ENCODE measurements at regions not wholly inside any gene's neighbourhood (a gene's known extent, or its start where the extent isn't known, plus 50 kb on each side); places are given as distances from the start of the nearest gene placed in this dataset.

GRCh38 chr4:175431694-175432093 lies 380.4 kb downstream of the GPM6A start:
- POLR2A ChIA-PET: no interaction called here
- no peak for DNase-seq
- CTCF ChIA-PET: no interaction called here
- H3K36me3 Mint-ChIP-seq (ENCODE audit: low read depth): no peaks in the 10 kb centered on the region
- no peak for ATAC-seq
- no peak overlapping the region for H3K27ac Mint-ChIP-seq
- H3K4me3 Mint-ChIP-seq: no peak overlapping the region
- H3K27me3 Mint-ChIP-seq (ENCODE audit: low read depth): no peaks in the 10 kb centered on the region
- H3K4me1 Mint-ChIP-seq (ENCODE audit: low read depth): no peaks in the 10 kb centered on the region
- H3K9me3 Mint-ChIP-seq (ENCODE audit: insufficient read depth): no peaks in the 10 kb centered on the region

GRCh38 chr4:175435381-175435783 lies 376.7 kb downstream of the GPM6A start:
- Mint-ChIP-seq H3K27me3 (ENCODE audit: low read depth) (no peaks in the 10 kb centered on the region), H3K4me3 (no peak overlapping the region), H3K36me3 (ENCODE audit: low read depth) (no peaks in the 10 kb centered on the region), H3K9me3 (ENCODE audit: insufficient read depth) (no peaks in the 10 kb centered on the region), H3K27ac (no peak overlapping the region), H3K4me1 (ENCODE audit: low read depth) (no peaks in the 10 kb centered on the region)
- ATAC-seq (no peak), DNase-seq (no peak)
- POLR2A ChIA-PET: no interaction called here
- CTCF ChIA-PET: no interaction called here

GRCh38 chr4:175436196-175436595 lies 375.9 kb downstream of the GPM6A start:
- no peak for ATAC-seq
- Mint-ChIP-seq H3K36me3 (ENCODE audit: low read depth) (no peaks in the 10 kb centered on the region), H3K4me1 (ENCODE audit: low read depth) (no peaks in the 10 kb centered on the region), H3K27me3 (ENCODE audit: low read depth) (no peaks in the 10 kb centered on the region), H3K9me3 (ENCODE audit: insufficient read depth) (no peaks in the 10 kb centered on the region), H3K27ac (no peak overlapping the region), H3K4me3 (no peak overlapping the region)
- ChIA-PET CTCF (no interaction called here), POLR2A (no interaction called here)
- DNase-seq: no peak

GRCh38 chr4:175440786-175441185 lies 371.3 kb downstream of the GPM6A start:
- no peak overlapping the region for H3K4me3 Mint-ChIP-seq
- no peaks in the 10 kb centered on the region for H3K36me3 Mint-ChIP-seq (ENCODE audit: low read depth)
- no peaks in the 10 kb centered on the region for H3K9me3 Mint-ChIP-seq (ENCODE audit: insufficient read depth)
- H3K27ac Mint-ChIP-seq: no peak overlapping the region
- ChIA-PET CTCF (no interaction called here), POLR2A (no interaction called here)
- H3K27me3 Mint-ChIP-seq (ENCODE audit: low read depth): no peaks in the 10 kb centered on the region
- no peak for DNase-seq
- H3K4me1 Mint-ChIP-seq (ENCODE audit: low read depth): no peaks in the 10 kb centered on the region
- no peak for ATAC-seq

GRCh38 chr4:175441256-175441655 lies 370.8 kb downstream of the GPM6A start:
- DNase-seq (no peak), ATAC-seq (no peak)
- Mint-ChIP-seq H3K9me3 (ENCODE audit: insufficient read depth) (no peaks in the 10 kb centered on the region), H3K36me3 (ENCODE audit: low read depth) (no peaks in the 10 kb centered on the region), H3K4me1 (ENCODE audit: low read depth) (no peaks in the 10 kb centered on the region), H3K27me3 (ENCODE audit: low read depth) (no peaks in the 10 kb centered on the region), H3K4me3 (no peak overlapping the region), H3K27ac (no peak overlapping the region)
- ChIA-PET POLR2A (no interaction called here), CTCF (no interaction called here)

GRCh38 chr4:175443547-175443946 lies 368.5 kb downstream of the GPM6A start:
- Mint-ChIP-seq H3K9me3 (ENCODE audit: insufficient read depth) (no peaks in the 10 kb centered on the region), H3K36me3 (ENCODE audit: low read depth) (no peaks in the 10 kb centered on the region), H3K4me1 (ENCODE audit: low read depth) (no peaks in the 10 kb centered on the region), H3K27ac (no peak overlapping the region), H3K27me3 (ENCODE audit: low read depth) (no peaks in the 10 kb centered on the region), H3K4me3 (no peak overlapping the region)
- ChIA-PET CTCF (no interaction called here), POLR2A (no interaction called here)
- DNase-seq (no peak), ATAC-seq (no peak)

- Mint-ChIP-seq H3K9me3 (ENCODE audit: insufficient read depth) (no peaks in the 10 kb centered on the region), H3K27me3 (ENCODE audit: low read depth) (no peaks in the 10 kb centered on the region), H3K36me3 (ENCODE audit: low read depth) (no peaks in the 10 kb centered on the region), H3K4me3 (no peak overlapping the region), H3K4me1 (ENCODE audit: low read depth) (no peaks in the 10 kb centered on the region), H3K27ac (no peak overlapping the region)
- no peak for ATAC-seq
- POLR2A ChIA-PET: no interaction called here
- no peak for DNase-seq
- CTCF ChIA-PET: no interaction called here
Measured at GRCh38 chr4:175444512-175444911, 367.6 kb downstream of the GPM6A start.

GRCh38 chr4:175447016-175447415 lies 365.0 kb downstream of the GPM6A start:
- no peaks in the 10 kb centered on the region for H3K36me3 Mint-ChIP-seq (ENCODE audit: low read depth)
- ChIA-PET POLR2A (no interaction called here), CTCF (no interaction called here)
- H3K9me3 Mint-ChIP-seq (ENCODE audit: insufficient read depth): no peaks in the 10 kb centered on the region
- no peak for DNase-seq
- ATAC-seq: no peak
- H3K27ac Mint-ChIP-seq: no peak overlapping the region
- no peaks in the 10 kb centered on the region for H3K27me3 Mint-ChIP-seq (ENCODE audit: low read depth)
- H3K4me3 Mint-ChIP-seq: no peak overlapping the region
- H3K4me1 Mint-ChIP-seq (ENCODE audit: low read depth): no peaks in the 10 kb centered on the region

GRCh38 chr4:175450446-175450845 lies 361.6 kb downstream of the GPM6A start:
- no peak overlapping the region for H3K27ac Mint-ChIP-seq
- H3K9me3 Mint-ChIP-seq (ENCODE audit: insufficient read depth): no peaks in the 10 kb centered on the region
- CTCF ChIA-PET: no interaction called here
- DNase-seq: no peak
- H3K4me1 Mint-ChIP-seq (ENCODE audit: low read depth): no peaks in the 10 kb centered on the region
- no peaks in the 10 kb centered on the region for H3K36me3 Mint-ChIP-seq (ENCODE audit: low read depth)
- no peak overlapping the region for H3K4me3 Mint-ChIP-seq
- H3K27me3 Mint-ChIP-seq (ENCODE audit: low read depth): no peaks in the 10 kb centered on the region
- POLR2A ChIA-PET: no interaction called here
- no peak for ATAC-seq

- ATAC-seq (no peak), DNase-seq (no peak)
- H3K9me3 Mint-ChIP-seq (ENCODE audit: insufficient read depth): peaks cover 4% of the 10 kb centered on the region
- no peaks in the 10 kb centered on the region for H3K36me3 Mint-ChIP-seq (ENCODE audit: low read depth)
- H3K4me3 Mint-ChIP-seq: no peak overlapping the region
- ChIA-PET POLR2A (no interaction called here), CTCF (no interaction called here)
- H3K27me3 Mint-ChIP-seq (ENCODE audit: low read depth): no peaks in the 10 kb centered on the region
- no peak overlapping the region for H3K27ac Mint-ChIP-seq
- H3K4me1 Mint-ChIP-seq (ENCODE audit: low read depth): no peaks in the 10 kb centered on the region
Measured at GRCh38 chr4:175451238-175451965, 360.7 kb downstream of the GPM6A start.

- Mint-ChIP-seq H3K9me3 (ENCODE audit: insufficient read depth) (peaks cover 4% of the 10 kb centered on the region), H3K4me3 (no peak overlapping the region), H3K27me3 (ENCODE audit: low read depth) (no peaks in the 10 kb centered on the region), H3K27ac (no peak overlapping the region), H3K4me1 (ENCODE audit: low read depth) (no peaks in the 10 kb centered on the region), H3K36me3 (ENCODE audit: low read depth) (no peaks in the 10 kb centered on the region)
- ChIA-PET CTCF (no interaction called here), POLR2A (no interaction called here)
- no peak for DNase-seq
- no peak for ATAC-seq
Measured at GRCh38 chr4:175453456-175453855, 358.6 kb downstream of the GPM6A start.

GRCh38 chr4:175456131-175456530 lies 355.9 kb downstream of the GPM6A start:
- DNase-seq: no peak
- H3K9me3 Mint-ChIP-seq (ENCODE audit: insufficient read depth): peaks cover 4% of the 10 kb centered on the region
- ChIA-PET POLR2A (no interaction called here), CTCF (no interaction called here)
- H3K4me1 Mint-ChIP-seq (ENCODE audit: low read depth): no peaks in the 10 kb centered on the region
- H3K4me3 Mint-ChIP-seq: no peak overlapping the region
- no peaks in the 10 kb centered on the region for H3K27me3 Mint-ChIP-seq (ENCODE audit: low read depth)
- H3K36me3 Mint-ChIP-seq (ENCODE audit: low read depth): no peaks in the 10 kb centered on the region
- ATAC-seq: no peak
- H3K27ac Mint-ChIP-seq: no peak overlapping the region

- H3K36me3 Mint-ChIP-seq (ENCODE audit: low read depth): no peaks in the 10 kb centered on the region
- H3K27ac Mint-ChIP-seq: no peak overlapping the region
- ATAC-seq (no peak), DNase-seq (no peak)
- H3K9me3 Mint-ChIP-seq (ENCODE audit: insufficient read depth): peaks cover 4% of the 10 kb centered on the region
- CTCF ChIA-PET: no interaction called here
- no peaks in the 10 kb centered on the region for H3K4me1 Mint-ChIP-seq (ENCODE audit: low read depth)
- H3K4me3 Mint-ChIP-seq: no peak overlapping the region
- H3K27me3 Mint-ChIP-seq (ENCODE audit: low read depth): no peaks in the 10 kb centered on the region
- POLR2A ChIA-PET: no interaction called here
Measured at GRCh38 chr4:175457956-175458355, 354.1 kb downstream of the GPM6A start.

All from activated CD8-positive, alpha-beta T cell treated with anti-CD3 and anti-CD28 coated beads, Interleukin-2, amount 10 ng/mL, durations not matched to agents 7 days and 5 days (primary cell).